ENCODE measurements at regions not wholly inside any gene's neighbourhood (a gene's known extent, or its start where the extent isn't known, plus 50 kb on each side); places are given as distances from the start of the nearest gene placed in this dataset.

DNA sequence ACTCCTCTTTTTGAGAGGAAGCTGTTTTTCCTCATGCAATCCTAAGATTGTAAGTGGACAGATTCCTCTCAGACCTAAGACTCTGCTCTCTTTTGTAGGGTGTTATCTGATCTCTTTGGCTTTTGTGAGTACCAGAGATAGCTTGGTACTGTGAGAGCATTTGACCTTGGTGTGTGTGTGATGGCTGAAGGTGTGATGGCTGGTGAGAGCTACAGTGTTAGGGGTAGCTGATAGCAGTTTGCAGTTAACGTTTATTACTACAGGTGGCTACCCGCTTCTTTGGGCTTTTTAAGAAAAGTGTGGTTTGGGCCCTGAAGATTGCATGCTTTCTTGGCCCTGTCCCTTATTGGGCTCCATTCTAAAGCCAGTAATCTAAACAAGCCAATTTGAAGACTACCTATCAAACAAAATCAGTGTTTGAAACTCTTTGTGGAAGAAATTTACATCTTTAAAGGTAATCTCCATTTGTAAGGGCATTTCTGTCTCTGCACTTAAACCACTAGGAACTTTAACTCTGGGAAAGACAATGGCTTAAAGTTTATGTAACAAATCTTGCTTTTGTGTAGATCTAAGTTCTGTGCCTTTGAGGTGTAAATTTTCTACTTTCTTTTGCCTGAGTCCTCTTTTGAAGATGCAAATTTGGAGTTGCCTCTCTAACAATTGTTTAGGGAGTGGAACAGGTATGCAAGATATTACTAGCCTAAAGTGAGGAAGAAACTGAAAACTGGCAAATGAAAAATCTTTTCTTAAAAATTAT lies 85.3 kb upstream of the SERBP1 start:
- no peak overlapping the region for H2AFZ ChIP-seq (ENCODE audit: low read length)
- H3K23ac ChIP-seq (ENCODE audit: insufficient read length, low read depth, low read length): no peak overlapping the region
- H3K9me3 ChIP-seq (ENCODE audit: control insufficient read depth, low read depth, low read length): peaks cover 19% of the 10 kb centered on the region
- H4K20me1 ChIP-seq (ENCODE audit: control insufficient read depth, insufficient read depth, insufficient read length): no peaks in the 10 kb centered on the region
- no peaks in the 10 kb centered on the region; the same call in 1 of the 2 replicates for H3K4me1 ChIP-seq (ENCODE audit: insufficient read depth, low read length)
- no peaks in the 10 kb centered on the region for H3K79me2 ChIP-seq (ENCODE audit: insufficient read depth, low read length)
- Mint-ChIP-seq H3K4me3 (no peak overlapping the region), H3K27ac (peak overlapping the region in 1 of 3 experiments; percentile 68; a peak in 1 of 7 replicates), H3K27me3 (ENCODE audit: low read depth) (peaks cover 97% of the 10 kb centered on the region), H3K36me3 (ENCODE audit: insufficient read depth in 1 of 3, low read depth in 3 of 3) (peaks cover 13 to 32% (median 13%) of the 10 kb centered on the region in 3 experiments), H3K9me3 (peaks cover 37 to 40% of the 10 kb centered on the region in 2 experiments), H3K4me1 (peaks cover 19 to 23% of the 10 kb centered on the region in 2 experiments)
- no peak overlapping the region for H2BK12ac ChIP-seq (ENCODE audit: insufficient read length, low read depth, low read length)
- no peak overlapping the region for H2BK120ac ChIP-seq (ENCODE audit: low read depth, low read length, poor library complexity, severe bottlenecking)
- peaks cover 54% of the 10 kb centered on the region for H3K27me3 ChIP-seq (ENCODE audit: insufficient read depth, low read length)
- H3T11ph ChIP-seq (ENCODE audit: low read length): no peak overlapping the region
- no peak overlapping the region for H4K5ac ChIP-seq (ENCODE audit: insufficient read length, low read depth, low read length)
- no peak overlapping the region for H3K27ac ChIP-seq (ENCODE audit: insufficient read length, low read depth, low read length)
- H3K9ac ChIP-seq (ENCODE audit: extremely low read depth, insufficient read length, low read length): no peak overlapping the region
- no peak overlapping the region for H4K91ac ChIP-seq (ENCODE audit: insufficient read length, low read depth, low read length)
- no peak overlapping the region for H2AK5ac ChIP-seq (ENCODE audit: insufficient read length, low read length)
- H3K56ac ChIP-seq (ENCODE audit: insufficient read length, low read depth, low read length): no peak overlapping the region
- no peak overlapping the region for H4K8ac ChIP-seq (replicated peaks; ENCODE audit: insufficient read length, low read depth, low read length)
- no CpG with 5 or more reads among the region's 2 CpGs for WGBS (ENCODE audit: extremely low coverage, insufficient read length, low lambda C conversion rate)
- no peak overlapping the region for H3K14ac ChIP-seq (ENCODE audit: insufficient read depth, low read length)
- H2BK15ac ChIP-seq (ENCODE audit: low read depth, low read length): no peak overlapping the region
- no peak overlapping the region for H3K4ac ChIP-seq (ENCODE audit: low read depth, low read length)
- no peak overlapping the region for H3K4me2 ChIP-seq (ENCODE audit: insufficient read depth, insufficient read length, low read length)
- no peak overlapping the region for H2BK5ac ChIP-seq (ENCODE audit: insufficient read length, low read length)
- H3K18ac ChIP-seq (ENCODE audit: insufficient read length, low read depth, low read length): no peak overlapping the region
- H3K79me1 ChIP-seq (ENCODE audit: insufficient read depth, low read depth, low read length, poor library complexity, severe bottlenecking): no peaks in the 10 kb centered on the region
- no peak overlapping the region for H2BK20ac ChIP-seq (ENCODE audit: low read depth, low read length, poor library complexity, severe bottlenecking)
- DNase-seq: peak; percentile 48
- TF ChIP-seq, protein P1, sequence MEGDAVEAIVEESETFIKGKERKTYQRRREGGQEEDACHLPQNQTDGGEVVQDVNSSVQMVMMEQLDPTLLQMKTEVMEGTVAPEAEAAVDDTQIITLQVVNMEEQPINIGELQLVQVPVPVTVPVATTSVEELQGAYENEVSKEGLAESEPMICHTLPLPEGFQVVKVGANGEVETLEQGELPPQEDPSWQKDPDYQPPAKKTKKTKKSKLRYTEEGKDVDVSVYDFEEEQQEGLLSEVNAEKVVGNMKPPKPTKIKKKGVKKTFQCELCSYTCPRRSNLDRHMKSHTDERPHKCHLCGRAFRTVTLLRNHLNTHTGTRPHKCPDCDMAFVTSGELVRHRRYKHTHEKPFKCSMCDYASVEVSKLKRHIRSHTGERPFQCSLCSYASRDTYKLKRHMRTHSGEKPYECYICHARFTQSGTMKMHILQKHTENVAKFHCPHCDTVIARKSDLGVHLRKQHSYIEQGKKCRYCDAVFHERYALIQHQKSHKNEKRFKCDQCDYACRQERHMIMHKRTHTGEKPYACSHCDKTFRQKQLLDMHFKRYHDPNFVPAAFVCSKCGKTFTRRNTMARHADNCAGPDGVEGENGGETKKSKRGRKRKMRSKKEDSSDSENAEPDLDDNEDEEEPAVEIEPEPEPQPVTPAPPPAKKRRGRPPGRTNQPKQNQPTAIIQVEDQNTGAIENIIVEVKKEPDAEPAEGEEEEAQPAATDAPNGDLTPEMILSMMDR (conservative IDR thresholded peaks at IDR 0.05): no peak
- peaks cover 2% of the 10 kb centered on the region for H3K23me2 ChIP-seq (ENCODE audit: insufficient read length, low read depth, low read length, poor library complexity, severe bottlenecking)

All from H9 (cell line).